GM19239 (cell line): ENCODE measurements at regions not wholly inside any gene's neighbourhood (a gene's known extent, or its start where the extent isn't known, plus 50 kb on each side); places are given as distances from the start of the nearest gene placed in this dataset.

Experiments
- DNase-seq: peaks from one replicate; pipeline ENCODE4 v3.0.0; 2011; ENCODE audit warnings: low spot score; ENCODE audit not compliant: insufficient read length
- FAIRE-seq: peaks from 2 replicates; lab custom pipeline; 2011; peaks lifted over from hg19 to GRCh38; lab: Jason Lieb, UNC

DNA sequence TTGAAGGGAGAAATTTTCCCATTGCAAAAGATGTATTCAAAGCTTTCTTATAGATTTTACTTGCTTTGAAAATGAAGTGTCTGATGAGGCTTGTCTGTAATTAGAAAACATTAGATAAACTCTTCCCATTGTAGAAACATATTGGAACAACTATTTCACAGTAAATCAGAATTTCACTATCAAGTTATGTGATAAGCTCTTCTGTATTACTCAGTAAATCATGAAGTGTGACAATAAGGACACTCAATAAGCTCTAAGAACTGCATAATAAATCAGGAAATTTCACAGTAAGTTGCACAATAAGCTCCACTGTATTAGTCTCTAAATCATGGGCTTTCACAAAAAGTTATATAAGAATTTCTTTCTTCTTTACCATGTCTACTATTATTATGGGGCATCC lies 1546.6 kb downstream of the SLITRK5 start:
- DNase-seq (no peak), FAIRE-seq (no peak)

DNA sequence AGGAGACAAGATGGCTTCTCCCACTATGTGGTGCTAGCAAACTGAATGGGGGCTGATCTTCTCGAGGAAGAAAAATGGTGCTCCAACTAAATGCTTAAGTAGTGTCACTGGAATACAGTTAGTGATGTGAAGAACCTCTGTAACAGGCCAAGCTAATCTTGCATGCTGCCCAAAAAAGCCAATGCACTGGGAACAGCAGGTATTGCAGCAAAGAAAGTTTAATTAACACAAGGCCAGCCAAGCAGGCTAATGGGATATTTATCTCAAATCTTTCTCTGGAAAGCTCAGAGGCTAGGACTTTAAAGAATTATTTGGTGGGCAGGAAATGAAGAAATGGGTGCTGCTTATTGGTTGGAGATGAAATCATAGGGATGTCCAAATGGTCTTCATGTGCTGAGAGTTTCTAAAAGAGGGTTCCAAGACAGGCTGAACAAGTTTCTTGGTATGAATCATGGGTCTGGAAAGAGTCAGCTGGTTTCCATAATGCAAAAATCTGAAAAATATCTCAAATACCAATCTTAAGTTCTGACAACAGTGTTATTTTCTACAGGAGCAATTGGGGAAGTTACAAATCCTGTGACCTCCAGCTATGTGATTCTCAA lies 1550.5 kb downstream of the SLITRK5 start:
- no peak for FAIRE-seq

DNA sequence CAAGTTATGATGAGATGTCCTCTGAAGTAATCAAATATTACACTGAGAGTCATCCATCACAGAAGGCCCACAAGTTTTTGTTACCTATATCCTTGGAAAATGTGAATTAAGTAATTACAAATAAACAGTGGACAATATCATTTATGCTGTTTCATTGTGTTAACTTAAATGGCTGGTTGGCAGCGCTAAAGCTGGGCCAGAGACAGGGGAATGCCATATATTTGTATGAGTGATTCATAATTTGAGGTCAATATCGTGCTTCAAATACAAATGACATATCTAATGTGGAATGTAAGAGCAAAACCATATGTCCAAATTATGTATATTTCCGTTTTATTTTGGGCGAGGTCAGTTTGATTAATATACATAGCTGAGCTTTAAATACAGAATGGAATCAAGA lies 1556.2 kb downstream of the SLITRK5 start:
- FAIRE-seq (no peak), DNase-seq (no peak)

More for the DNA sequence above, 1550.5 kb downstream of the SLITRK5 start:
- no peak for DNase-seq

DNA sequence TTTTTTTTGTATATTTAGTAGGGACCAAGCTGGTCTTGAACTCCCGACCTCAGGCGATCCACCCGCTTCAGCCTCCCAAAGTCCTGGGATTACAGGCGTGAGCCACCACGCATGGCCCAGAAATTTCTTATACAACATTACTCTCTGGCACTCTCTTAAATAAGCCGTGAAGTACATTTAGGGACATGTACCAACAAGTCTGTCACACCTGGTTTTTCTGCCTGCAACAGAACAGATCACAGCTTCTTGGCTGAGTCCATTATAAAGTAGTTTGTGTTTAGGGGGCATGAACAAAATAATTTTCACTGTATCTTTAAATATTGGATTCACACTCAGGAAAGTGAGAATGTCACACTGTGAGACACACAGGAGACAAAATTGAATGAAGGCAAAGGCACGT lies 1567.3 kb downstream of the SLITRK5 start:
- DNase-seq (no peak), FAIRE-seq (no peak)

DNA sequence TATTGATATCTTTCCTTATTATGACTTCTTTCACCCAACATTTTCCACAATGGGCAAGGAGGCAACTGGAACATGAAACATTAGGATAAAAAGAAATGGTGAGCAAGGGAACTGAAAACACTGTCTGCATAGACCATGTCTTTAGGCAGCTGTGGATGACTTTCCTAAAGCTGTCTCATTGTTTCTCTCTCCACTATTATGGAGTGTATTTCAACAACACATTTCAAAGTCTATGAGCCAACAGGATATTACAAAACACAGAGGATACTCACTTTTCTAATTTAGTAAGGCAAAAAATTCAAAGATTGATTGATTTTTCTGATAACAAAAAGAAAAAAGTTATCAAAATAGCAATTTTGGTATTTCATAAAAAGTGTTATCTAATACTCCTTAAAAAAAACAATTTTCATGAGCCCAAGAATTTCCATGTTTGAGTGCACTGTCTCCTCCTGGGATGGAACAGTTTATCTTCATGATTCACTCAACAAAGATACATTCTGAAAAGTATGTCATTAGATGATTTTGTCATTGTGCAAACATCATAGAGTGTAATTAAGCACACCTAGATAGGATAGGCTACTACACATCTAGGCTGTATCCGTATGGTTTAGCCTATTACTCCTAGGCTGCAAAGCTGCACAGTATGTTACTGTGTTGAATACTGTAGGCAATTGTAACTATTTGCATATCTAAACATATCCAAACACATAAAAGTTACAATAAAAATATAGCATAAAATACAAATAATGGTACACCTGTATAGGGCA lies 1568.4 kb downstream of the SLITRK5 start:
- FAIRE-seq (no peak), DNase-seq (no peak)

DNA sequence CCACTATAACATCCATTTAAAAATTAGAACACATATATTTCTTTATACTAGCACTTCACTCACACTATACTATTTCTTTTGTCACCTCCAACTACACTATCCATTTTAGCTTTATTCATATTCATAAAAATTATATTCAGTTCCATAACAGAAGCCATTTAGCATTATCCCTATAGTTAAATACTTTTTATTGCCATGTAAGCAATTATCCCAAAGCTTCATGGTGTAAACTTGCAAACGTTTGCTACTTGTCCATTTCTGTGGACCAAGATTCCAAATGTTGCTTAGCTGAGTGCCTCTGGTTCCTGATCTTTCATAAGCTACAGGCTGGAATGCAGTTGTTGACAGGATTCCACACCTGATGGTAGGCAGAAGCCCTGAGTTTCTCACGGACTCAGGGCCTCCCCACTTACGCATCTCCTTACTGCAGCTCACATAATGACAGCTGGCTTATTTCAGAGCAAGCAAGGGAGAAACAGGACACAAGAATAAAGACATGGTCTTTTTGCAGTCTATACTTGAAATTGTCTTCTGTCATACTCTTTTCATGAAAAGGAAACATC lies 1584.8 kb downstream of the SLITRK5 start:
- FAIRE-seq (no peak), DNase-seq (no peak)

DNA sequence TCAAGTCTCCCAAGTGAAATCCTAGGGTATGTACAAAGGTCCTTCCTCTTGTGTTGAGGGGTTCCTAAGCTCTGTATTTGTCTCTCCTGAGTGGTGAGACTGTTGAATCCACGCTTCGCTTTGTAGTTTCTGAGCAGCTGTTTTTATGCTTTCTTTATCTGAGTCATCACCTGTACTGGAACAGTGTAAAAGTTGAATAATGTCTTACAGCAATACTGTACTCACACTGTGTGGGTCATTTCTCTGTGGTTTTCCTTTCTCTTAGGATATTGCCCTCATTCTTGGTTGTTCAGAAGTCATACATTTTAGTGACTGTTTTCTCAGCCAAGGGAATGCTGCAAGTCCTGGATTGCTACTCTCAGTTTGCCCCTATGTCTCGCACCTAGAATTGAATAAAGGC lies 1596.6 kb downstream of the SLITRK5 start:
- DNase-seq = no peak
- FAIRE-seq = no peak

DNA sequence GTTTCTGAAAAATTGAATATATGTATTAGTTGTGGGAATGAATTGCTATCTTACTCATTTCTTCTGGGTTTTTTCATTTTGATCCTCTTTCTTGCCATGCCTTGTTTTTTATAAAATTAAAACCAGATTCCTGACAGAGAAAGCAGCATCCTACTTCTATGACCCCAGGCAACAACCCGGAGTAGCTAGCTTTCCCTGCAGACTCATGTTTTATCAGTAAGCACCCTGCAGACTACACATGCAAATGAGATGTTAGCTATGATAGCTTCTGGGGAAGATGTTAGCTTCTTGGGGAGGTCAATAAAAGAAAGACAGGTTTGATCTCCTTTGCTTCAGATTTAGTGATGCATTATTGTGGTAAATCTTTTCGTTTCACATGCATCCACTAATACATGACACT lies 1598.6 kb downstream of the SLITRK5 start:
- FAIRE-seq (no peak), DNase-seq (no peak)

DNA sequence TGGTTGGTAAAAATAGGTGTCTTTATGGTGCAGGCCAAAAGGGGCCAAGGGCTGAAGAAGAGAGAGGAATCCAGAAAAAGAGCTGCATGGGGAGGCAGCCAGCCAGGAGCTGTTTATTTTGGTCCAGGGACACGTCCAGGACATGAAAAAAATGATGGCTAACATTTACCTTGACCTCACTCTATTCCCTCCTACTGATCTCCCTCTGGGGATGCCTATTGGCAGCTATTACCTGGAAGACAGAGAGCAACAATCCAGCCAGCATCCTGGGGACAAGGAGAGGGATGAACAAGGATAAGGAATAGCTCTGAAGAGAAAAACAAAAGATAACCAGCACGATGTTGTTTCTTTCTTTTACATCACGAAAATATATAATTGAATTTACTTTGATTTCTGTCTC lies 1599.6 kb downstream of the SLITRK5 start:
- no peak for DNase-seq
- no peak for FAIRE-seq

DNA sequence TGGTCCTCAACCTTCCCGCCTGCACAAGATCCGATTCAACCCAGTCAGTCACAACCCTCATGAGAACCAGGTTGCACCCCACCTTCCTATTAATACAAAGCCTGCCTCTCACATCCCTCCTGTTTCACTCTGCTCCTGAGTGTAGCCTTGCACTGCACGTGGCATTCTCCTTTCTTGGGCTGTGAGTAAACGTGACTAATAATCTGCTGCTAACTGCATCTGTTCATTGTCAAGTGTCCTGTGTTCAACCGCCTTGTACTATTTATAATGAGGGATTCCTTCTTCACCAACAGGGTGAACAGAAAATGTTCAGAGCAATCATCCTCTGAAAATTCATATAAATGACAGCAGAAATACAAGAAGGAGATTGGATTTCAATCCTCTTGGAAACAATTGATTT lies 1608.2 kb downstream of the SLITRK5 start:
- DNase-seq = no peak
- no peak for FAIRE-seq

DNA sequence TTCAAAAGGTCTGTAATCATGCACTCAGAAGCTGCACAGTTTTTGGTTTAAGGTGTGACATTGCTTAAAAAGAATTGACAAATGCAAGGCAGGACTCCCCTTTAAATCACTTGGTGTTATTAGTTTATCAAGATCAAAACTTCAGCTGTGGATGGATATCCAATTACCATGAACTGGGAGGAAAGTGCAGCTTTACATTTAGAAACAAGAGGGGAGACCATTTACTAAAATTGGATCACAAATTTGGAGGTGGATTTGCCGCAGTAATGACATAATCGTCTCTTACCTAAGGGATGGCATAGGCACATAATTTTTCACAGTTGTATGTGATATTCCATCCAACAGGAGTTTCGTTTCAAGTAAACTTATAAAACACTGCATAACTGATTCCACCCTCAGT lies 1610.2 kb downstream of the SLITRK5 start:
- DNase-seq (no peak), FAIRE-seq (no peak)

DNA sequence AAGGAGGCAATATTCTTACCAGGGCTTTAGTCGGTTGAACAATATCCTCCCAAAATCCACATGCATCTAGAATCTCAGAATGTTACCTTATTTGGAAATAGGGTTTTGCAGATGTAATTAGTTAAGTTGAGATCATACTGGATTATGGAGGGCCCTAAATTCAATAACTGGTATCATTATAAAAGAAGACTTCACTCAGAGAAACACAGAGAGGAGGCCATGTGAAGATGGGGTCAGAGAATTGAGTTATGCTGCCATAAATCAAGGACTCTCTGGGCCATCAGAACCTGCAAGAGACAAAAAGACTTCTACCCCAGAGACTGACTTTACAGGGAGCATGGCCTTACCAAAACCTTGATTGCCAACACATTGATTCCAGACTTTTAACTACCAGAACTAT lies 1611.1 kb downstream of the SLITRK5 start:
- no peak for FAIRE-seq

DNA sequence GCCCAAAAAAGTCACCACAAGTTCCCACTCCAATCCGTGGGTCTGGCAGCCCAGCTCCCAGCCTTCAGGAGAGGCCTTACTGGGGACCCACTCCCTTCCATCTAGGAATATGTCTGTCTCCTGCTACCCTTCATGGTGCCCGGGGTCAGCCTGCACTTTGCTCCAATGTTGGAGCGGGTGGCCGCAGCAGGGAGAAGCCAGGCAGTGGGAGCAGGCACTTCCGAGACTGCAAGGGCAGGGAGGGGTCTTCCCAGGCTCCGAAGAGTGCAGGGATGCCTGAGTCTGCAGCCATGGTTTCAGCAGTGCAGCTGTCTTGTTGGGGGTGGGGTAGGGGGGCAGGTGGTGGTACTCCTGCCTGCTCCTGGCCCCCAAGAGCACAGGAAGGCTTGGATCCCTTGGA lies 1616.2 kb downstream of the SLITRK5 start:
- no peak for FAIRE-seq
- no peak for DNase-seq

More for the DNA sequence above, 1611.1 kb downstream of the SLITRK5 start:
- no peak for DNase-seq

DNA sequence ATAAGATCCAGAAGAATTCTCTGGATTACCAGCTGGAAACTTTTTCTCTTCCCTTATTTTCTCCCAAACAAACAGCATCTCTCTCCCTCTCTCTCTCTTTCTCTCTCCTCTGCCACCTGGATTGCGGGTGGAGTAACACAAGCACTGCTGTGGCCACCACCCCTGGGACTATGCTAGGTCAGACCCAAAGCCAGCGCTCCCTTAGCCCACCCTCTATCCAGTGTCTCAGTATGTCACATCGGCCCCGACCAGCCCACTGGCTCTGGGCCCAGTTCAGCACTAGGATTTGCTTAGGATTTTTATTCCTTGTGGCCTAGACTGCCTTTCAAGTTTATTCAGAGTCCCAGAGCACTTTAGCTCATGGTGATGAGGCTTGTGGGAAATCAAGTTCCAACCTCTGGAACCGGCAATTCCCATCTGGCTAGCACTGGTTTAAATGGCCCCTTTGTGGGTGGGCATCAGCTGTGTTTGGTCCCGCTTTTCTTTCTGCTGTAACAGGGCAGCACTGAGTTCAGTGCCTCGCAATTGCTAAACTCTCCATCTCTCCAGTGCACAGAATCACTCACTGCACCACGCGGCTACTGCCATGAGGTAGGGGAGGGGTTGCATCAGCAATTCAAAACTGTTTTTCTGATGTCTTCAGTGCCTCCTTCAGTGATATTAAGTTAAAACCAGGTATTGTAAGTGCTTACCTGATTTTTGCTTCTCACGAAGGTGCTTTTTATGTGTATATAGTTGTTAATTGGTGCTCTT lies 1623.1 kb downstream of the SLITRK5 start:
- no peak for DNase-seq

DNA sequence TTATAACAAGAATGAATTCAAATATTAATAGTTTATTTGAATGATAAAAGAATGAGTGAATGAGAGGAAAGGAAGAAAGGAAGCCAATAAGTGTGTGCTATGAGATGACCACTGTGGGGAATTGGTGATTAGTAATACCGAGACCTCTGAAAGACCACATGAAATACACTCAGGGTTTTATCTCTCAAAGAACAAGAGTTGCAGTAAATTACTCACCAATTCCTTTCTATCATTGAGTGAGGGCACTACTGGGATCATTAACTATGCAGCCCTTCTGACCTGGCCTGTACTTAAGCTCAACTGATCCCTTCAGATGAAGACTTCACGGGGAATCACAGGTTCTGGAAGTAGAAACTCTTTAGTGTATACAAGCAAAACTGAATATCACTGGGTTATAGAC lies 1636.1 kb downstream of the SLITRK5 start:
- no peak for DNase-seq
- no peak for FAIRE-seq

More for the DNA sequence above, 1623.1 kb downstream of the SLITRK5 start:
- no peak for FAIRE-seq

DNA sequence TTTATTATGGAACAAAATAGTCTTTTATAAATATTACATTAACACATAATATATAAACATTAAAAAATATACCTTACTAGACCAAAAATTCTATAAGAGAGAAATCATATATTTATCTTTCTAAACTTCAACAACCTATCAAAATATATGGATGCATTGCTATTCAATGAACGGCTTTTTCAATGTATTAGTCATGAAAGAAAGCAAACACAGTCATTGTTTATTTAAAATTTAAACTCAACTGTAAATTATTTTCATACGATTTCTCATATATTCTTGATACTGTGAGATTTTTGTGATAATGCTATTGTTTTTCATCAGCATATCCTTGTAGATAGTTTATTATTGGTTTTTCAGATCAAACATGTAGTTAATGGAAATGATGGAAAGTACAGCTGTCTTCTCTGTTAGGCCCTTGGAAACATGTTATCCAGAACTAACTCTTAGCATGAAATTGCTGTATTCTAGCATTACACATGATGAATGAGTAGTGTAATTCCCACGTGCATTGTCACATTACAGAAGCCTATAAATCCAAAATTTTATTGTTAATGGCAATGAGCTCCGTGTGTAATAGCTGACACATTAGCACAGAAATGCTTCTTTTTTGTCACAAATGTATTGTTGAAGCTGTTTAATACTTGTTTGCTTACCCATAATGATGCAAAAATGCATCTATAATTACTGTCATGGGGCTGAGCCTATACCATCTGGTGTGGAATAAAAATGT lies 1639.9 kb downstream of the SLITRK5 start:
- FAIRE-seq = no peak

DNA sequence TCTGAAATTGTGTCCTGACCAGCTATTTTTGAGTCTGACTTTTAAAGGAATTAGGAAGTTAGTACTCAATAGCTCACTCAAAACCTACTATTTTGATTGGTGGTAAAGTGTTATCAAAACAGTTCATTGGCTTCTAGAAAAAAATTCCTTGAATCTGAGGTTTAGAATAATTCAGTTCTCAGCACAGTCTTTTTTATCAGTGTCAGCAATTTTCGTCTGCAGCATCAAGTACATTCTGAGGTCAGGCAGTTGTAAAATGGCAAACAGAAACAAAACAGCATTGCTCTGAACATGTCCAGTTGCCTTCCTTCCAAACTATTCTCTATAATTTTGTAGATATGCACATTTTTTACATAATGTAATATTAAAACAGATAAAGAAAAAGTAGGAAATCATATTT lies 1644.1 kb downstream of the SLITRK5 start:
- no peak for DNase-seq
- no peak for FAIRE-seq

More for the DNA sequence above, 1639.9 kb downstream of the SLITRK5 start:
- no peak for DNase-seq

DNA sequence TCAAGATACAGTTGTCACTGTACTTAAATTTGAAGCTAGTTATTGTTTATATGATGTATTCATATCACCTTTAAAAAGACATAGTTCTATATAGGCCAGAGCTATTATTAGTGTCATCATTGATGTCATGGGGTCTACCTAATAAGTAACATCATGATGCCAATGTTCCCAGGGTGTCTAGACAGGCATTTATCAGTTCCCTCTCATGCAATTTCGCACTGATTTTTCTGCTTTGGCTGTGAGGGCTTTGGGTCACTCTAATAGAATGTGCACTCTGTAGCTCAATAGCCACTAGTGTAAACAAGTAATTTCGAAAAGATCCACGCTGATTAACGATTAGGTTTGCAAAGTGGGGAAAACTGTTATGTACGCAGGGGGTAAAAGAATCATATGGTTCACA lies 1651.3 kb downstream of the SLITRK5 start:
- FAIRE-seq (no peak), DNase-seq (no peak)

DNA sequence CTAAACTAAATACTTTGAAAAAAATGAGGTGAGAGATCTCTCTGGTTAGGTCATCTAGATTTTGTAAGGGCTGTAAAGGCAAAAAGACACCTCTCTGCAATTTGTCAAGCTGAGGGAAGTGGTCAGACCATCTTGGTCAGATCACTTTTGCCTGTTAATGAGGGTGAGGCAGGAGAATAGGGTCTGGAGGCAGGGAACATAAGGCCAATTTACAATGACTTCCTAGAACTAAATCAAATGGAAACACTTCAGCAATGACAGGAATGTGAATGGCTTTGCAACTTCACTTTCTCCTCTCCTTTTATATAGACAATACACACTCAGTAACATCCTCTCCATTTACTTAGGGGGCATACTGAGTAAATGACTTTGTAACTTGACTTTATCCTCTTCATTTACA lies 1653.4 kb downstream of the SLITRK5 start:
- FAIRE-seq (no peak), DNase-seq (no peak)

DNA sequence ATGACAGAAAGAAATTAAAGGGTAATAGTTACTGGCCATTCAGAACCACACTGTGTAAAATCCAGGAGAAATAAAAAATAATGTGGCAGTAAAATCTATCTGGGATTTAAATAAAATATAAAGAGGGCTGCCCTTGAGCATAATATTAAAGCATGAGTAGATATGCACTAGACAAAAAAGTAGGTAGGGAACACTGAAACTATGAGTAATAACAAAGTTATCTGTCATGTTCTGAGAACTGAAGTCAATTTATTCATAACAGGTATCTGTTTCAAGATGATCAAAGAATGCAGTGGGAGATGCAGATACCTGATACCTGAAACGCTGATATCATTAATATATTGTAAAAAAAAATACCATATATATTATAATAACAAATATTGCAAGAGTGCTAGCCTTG lies 1672.0 kb downstream of the SLITRK5 start:
- FAIRE-seq (no peak), DNase-seq (no peak)
